Activated T-cell treated with anti-CD3 and anti-CD28 coated beads, Interleukin-2, amount 50 U/mL, for 72 hours (primary cell): ENCODE measurements at regions not wholly inside any gene's neighbourhood (a gene's known extent, or its start where the extent isn't known, plus 50 kb on each side); places are given as distances from the start of the nearest gene placed in this dataset.

Source experiments
- ATAC-seq, 2 donors: fragments of 150-1000 bp; cut with Tn5 transposase; replicated peaks in 1 of 2; 2 replicates each; pipeline ENCODE4 v1.10.0; 2021; ENCODE audit warnings: moderate library complexity in 2 of 2, mild to moderate bottlenecking in 1 of 2
- DNase-seq, 2 donors: peaks; one replicate each; pipeline ENCODE4 v3.0.0; 2021 to 2022; ENCODE audit warnings: mixed read lengths in 1 of 2
- H3K27ac Mint-ChIP-seq: one replicate; pipeline ENCODE4 v1.8.0; 2022; ENCODE audit warnings: mild to moderate bottlenecking, moderate library complexity, mixed read lengths
- H3K27me3 Mint-ChIP-seq: one replicate; pipeline ENCODE4 v1.8.0; 2022; ENCODE audit warnings: low read depth, mixed read lengths
- H3K36me3 Mint-ChIP-seq, 2 donors: one replicate each; pipeline ENCODE4 v1.8.0; 2022; ENCODE audit warnings: mixed read lengths in 2 of 2, mild to moderate bottlenecking in 1 of 2; ENCODE audit not compliant: insufficient read depth in 2 of 2
- H3K4me1 Mint-ChIP-seq: one replicate; pipeline ENCODE4 v1.8.0; 2022; ENCODE audit warnings: low read depth, mixed read lengths
- H3K4me3 Mint-ChIP-seq, 2 donors: one replicate each; pipeline ENCODE4 v1.8.0; 2022; ENCODE audit warnings: mild to moderate bottlenecking in 2 of 2, mixed read lengths in 2 of 2, moderate library complexity in 2 of 2
- H3K9me3 Mint-ChIP-seq, 2 donors: one replicate each; pipeline ENCODE4 v1.8.0; 2022; ENCODE audit warnings: mixed read lengths in 2 of 2

GRCh38 chr1:10892138-10893065, 96.0 kb upstream of the CASZ1 start:
- Mint-ChIP-seq H3K36me3 (peaks cover 0 to 2% of the 10 kb centered on the region in 2 donors), H3K4me3 (no peak overlapping the region), H3K4me1 (peaks cover 14% of the 10 kb centered on the region), H3K27ac (no peak overlapping the region), H3K9me3 (no peaks in the 10 kb centered on the region), H3K27me3 (peaks cover 43% of the 10 kb centered on the region)
- DNase-seq (no peak), ATAC-seq (no peak)

DNA sequence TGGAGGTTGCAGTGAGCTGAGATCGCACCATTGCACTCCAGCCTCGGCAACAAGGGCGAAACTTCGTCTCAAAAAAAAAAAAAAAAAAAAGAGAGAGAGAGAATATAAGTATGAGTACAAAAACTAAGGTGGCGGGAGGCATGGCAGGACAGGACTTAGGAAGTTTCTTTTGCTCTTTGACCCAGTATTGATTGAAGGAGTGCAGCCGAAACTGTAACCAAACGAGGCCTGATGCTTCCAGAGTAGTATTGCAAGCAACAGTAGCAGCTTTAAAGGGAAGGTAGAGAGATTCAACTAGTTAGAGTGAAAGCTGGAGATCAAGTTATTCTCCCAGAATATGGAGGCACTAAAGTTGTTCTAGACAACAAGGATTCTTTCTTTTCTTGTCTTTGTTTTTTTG, 99.2 kb upstream of the CASZ1 start:
- no peak for DNase-seq
- Mint-ChIP-seq H3K27me3 (peaks cover 27% of the 10 kb centered on the region), H3K27ac (no peak overlapping the region), H3K4me1 (peaks cover 7% of the 10 kb centered on the region), H3K4me3 (no peak overlapping the region), H3K9me3 (no peaks in the 10 kb centered on the region), H3K36me3 (peaks cover 0 to 2% of the 10 kb centered on the region in 2 donors)
- no peak for ATAC-seq

DNA sequence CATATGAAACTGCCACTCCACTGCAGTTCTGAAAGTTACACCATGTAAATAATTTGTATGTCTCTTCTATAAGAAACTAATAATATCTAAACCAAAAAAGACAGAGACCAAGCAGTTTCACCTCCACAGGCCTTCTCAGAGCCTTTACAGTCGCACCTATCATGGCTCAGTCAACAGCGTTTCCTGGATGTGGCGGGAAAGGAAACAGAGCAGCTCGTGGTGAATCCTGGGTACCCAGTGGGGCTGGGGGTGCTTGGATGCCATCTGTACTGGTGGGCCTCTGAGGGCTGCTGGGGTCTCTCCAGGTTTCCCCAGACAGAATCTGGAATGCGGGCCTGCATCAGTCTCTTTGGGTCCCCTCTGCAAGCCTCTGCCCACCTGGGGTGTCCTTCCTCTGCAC, 100.2 kb upstream of the CASZ1 start:
- ATAC-seq = no peak
- Mint-ChIP-seq H3K27ac (no peak overlapping the region), H3K27me3 (peaks cover 17% of the 10 kb centered on the region), H3K4me1 (peaks cover 7% of the 10 kb centered on the region), H3K36me3 (peaks cover 0 to 2% of the 10 kb centered on the region in 2 donors), H3K4me3 (no peak overlapping the region), H3K9me3 (no peaks in the 10 kb centered on the region)
- DNase-seq = no peak

DNA sequence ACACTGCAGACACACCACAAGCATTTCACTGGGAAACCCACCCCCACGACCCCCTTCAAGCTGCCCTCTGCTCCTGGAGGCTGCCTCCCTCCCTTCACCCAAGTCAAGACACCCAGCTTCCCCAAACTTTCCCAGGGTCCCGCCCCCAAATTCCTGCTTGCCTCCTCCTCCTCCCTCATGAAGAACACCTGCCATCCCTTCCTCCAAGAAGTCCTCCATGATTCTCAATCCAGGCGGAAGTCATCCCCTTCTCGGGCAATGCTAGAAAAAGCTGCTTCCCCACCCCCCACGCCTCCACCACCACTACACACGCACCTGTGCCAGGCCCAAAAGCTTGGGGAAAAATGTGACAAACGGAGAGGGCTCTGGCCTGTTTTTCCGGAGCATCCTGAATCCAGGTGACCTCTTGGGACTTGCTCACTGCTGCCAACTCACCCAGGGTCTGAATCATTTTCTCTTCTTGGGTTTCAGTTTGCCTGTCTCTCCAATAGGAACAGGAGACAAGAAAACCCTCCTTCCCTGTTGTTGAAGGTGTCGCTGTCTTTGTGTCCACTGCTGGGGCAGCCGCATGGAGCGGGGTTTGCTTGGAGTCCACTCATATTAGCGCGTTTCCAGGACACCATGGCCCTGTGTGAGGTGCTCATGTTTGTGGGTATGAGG, 101.0 kb upstream of the CASZ1 start:
- Mint-ChIP-seq H3K9me3 (no peaks in the 10 kb centered on the region), H3K27ac (no peak overlapping the region), H3K36me3 (no peaks in the 10 kb centered on the region), H3K4me1 (peaks cover 2% of the 10 kb centered on the region), H3K27me3 (peaks cover 11% of the 10 kb centered on the region), H3K4me3 (no peak overlapping the region)
- ATAC-seq (no peak), DNase-seq (no peak)

DNA sequence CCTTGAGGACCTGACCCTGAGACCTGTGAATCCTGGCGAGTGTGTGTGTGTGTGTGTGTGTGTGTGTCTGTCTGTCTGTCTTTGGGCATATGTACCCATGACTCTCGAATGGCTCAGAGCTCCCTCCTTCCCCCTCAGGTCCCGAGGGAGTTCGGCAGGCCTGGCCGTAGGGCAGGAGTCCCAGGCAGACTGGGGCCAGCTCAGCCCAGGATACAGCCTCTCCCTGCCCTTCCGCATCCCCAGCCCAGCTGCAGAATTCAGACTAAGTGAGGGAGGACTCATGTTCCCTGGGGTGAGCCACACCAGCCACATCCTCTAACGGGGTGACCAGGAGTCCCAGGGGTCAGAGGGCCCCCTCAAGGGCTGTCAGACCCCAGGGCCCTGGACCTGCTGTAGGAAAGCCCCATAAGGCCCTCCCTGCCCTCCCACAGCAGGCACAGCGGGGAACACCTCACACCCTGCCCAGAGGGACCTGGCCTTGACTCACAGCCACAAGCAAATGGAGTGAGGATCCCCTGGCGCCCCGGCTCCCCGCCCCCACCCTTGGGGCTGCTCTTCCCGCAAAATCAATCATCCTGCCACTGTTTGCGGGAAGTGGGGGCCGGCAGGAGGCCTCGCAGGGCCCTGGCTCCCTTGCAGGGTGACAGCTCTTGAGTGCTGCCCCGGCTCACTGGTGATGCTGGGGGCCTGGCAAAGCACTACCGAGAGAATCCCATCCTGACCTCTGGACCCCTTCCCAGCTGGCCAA, 101.7 kb upstream of the CASZ1 start:
- H3K9me3 Mint-ChIP-seq = no peaks in the 10 kb centered on the region
- H3K27me3 Mint-ChIP-seq = peaks cover 5% of the 10 kb centered on the region
- H3K36me3 Mint-ChIP-seq = no peaks in the 10 kb centered on the region
- DNase-seq (no peak), ATAC-seq (no peak)
- no peaks in the 10 kb centered on the region for H3K4me1 Mint-ChIP-seq
- no peak overlapping the region for H3K4me3 Mint-ChIP-seq
- H3K27ac Mint-ChIP-seq = no peak overlapping the region

DNA sequence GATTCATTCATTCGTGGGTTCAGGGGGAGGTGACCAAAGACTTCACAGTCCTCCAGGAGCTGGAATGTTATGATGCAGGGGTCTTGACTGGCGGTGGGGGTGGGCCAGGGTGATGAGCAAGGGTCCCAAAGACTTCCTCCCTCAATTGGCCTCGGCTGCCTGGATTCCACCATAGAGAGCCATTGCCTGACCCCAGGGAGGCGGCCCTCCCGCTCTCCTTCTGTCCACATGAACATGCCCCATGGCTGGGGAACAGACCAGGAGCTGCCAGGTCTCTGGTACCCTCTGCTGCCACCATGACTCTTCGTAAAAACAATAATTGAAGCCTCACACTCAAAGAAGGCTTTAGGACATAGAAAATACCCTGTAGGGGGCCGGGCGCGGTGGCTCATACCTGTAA, 102.5 kb upstream of the CASZ1 start:
- Mint-ChIP-seq H3K4me1 (no peaks in the 10 kb centered on the region), H3K27ac (no peak overlapping the region), H3K27me3 (peaks cover 5% of the 10 kb centered on the region), H3K9me3 (no peaks in the 10 kb centered on the region), H3K36me3 (no peaks in the 10 kb centered on the region), H3K4me3 (no peak overlapping the region)
- DNase-seq (no peak), ATAC-seq (no peak)

DNA sequence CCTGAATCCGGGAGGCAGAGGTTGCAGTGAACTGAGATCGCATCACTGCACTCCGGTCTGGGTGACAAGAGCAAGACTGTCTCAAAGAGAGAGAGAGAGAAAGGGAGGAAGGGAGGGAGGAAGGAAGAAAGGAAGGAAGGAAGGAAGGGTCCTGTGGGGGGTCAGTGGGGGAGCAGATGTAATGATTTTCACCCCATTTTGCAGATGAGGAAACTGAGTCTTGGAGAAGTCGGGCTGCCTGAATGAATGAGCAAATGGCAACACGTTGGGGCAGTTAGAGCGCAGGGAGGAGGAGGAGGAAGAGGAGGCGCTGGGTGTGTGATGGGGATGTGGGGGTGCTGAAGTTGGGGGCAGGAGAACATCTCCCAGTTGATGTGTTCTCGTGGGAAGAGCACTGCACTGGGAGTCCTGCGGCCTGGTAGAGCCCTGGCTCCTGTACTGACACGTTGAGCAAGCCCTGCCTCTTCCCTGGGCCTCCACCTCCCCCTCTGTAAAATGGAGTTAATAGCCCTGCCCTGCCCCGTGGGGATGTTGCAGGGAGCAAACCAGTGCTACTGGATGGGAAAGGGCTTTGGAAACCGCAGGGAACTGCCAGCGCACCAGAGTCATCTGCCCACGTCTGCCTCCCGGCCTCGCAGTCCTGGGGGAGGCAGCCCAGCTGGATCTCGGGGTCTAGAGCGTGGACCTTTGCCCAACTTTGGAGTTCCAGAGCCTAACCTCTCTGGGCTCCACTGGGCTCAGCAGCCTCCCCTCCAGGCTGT, 103.2 kb upstream of the CASZ1 start:
- ATAC-seq = no peak
- no peak for DNase-seq
- H3K27me3 Mint-ChIP-seq = peaks cover 5% of the 10 kb centered on the region
- H3K27ac Mint-ChIP-seq = no peak overlapping the region
- H3K9me3 Mint-ChIP-seq = no peaks in the 10 kb centered on the region
- H3K4me3 Mint-ChIP-seq = no peak overlapping the region
- H3K4me1 Mint-ChIP-seq = peaks cover 7% of the 10 kb centered on the region
- H3K36me3 Mint-ChIP-seq = no peaks in the 10 kb centered on the region

GRCh38 chr1:10900251-10900651, 103.8 kb upstream of the CASZ1 start:
- no peak overlapping the region for H3K27ac Mint-ChIP-seq
- ATAC-seq (no peak), DNase-seq (no peak)
- no peak overlapping the region for H3K4me3 Mint-ChIP-seq
- H3K9me3 Mint-ChIP-seq = no peaks in the 10 kb centered on the region
- H3K36me3 Mint-ChIP-seq = no peaks in the 10 kb centered on the region
- peaks cover 13% of the 10 kb centered on the region for H3K4me1 Mint-ChIP-seq
- H3K27me3 Mint-ChIP-seq = peaks cover 5% of the 10 kb centered on the region

DNA sequence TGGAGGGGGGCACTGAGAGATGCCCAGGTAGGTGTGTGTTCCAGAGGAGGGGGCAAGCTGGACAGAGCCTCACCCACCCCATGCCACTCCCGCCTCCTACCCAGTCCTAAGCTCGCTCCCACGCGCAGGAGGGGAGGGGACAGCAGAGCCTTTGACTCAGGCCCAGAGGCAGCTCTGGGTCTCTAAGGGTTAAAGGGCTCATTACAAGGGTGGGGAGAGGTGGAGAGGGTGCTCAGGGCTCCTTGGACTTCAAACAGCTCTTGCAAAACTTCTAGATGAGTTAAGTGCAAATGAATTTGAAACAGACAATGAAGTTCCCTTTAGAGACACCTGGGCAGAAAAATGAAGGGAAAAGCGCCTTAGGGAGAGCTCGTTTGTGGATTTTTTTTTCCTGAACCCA, 104.2 kb upstream of the CASZ1 start:
- no peaks in the 10 kb centered on the region for H3K36me3 Mint-ChIP-seq
- peaks cover 13% of the 10 kb centered on the region for H3K4me1 Mint-ChIP-seq
- no peak overlapping the region for H3K27ac Mint-ChIP-seq
- no peak for DNase-seq
- no peaks in the 10 kb centered on the region for H3K9me3 Mint-ChIP-seq
- no peak overlapping the region for H3K4me3 Mint-ChIP-seq
- H3K27me3 Mint-ChIP-seq = peaks cover 5% of the 10 kb centered on the region
- ATAC-seq = no peak

- peaks cover 13% of the 10 kb centered on the region for H3K4me1 Mint-ChIP-seq
- no peak overlapping the region for H3K27ac Mint-ChIP-seq
- no peak for DNase-seq
- no peaks in the 10 kb centered on the region for H3K9me3 Mint-ChIP-seq
- H3K4me3 Mint-ChIP-seq = no peak overlapping the region
- no peak for ATAC-seq
- H3K27me3 Mint-ChIP-seq = peaks cover 5% of the 10 kb centered on the region
- H3K36me3 Mint-ChIP-seq = no peaks in the 10 kb centered on the region
These were observed 104.8 kb upstream of the CASZ1 start for GRCh38 chr1:10901091-10901890.

DNA sequence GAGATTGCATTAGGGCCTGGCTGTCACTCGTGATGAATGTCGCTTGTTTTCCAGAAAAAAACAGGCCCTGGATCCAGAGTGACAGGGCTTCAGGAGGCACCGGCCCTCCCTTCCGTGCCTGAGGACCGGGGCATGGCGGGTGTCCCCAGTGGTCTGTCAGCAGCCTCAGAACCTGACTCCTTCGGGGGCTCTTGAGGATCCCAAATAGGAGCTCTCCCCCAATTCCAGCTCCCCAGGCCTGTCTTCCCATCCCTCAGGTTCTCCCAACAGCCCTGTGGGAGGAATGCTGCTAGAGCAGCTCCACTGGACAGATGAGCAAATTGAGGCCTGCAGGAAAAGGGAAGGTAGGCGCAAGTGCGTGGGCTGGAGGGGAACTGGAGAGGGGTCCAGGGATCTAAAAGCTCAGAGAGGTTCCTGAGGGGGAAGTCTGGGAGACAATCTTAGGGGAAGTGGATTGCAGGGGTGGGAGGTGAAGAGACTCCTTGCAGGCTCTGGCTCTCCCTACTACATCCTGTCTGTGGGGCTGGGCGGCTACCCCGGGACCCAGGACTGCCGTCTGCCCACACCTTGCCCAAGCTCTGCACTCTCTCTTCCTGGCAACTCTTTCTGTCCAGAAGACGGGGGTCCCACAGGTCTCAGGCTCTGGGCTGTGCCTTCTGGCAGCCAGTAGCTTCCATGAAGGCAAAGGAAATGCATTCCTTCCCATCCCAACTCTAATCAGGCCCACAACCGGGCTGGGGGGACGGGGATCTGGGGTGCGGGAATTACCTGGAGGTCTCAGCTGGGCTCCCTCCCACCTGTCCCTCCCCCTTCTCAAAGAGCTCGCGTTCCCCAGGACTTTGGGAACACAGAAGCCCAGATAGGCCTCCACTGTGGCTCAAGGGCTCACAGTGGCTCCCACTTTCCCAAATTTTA, 105.7 kb upstream of the CASZ1 start:
- H3K27ac Mint-ChIP-seq = no peak overlapping the region
- DNase-seq (no peak), ATAC-seq (no peak)
- H3K4me3 Mint-ChIP-seq = no peak overlapping the region
- H3K27me3 Mint-ChIP-seq = peaks cover 11% of the 10 kb centered on the region
- no peaks in the 10 kb centered on the region for H3K36me3 Mint-ChIP-seq
- H3K9me3 Mint-ChIP-seq = no peaks in the 10 kb centered on the region
- peaks cover 13% of the 10 kb centered on the region for H3K4me1 Mint-ChIP-seq
